IMR-90 (cell line): ENCODE measurements at regions not wholly inside any gene's neighbourhood (a gene's known extent, or its start where the extent isn't known, plus 50 kb on each side); places are given as distances from the start of the nearest gene placed in this dataset.

Source experiments
- CTCF ChIP-seq: conservative IDR thresholded peaks from 2 replicates; pipeline ENCODE4 v1.5.1; 2012; ENCODE audit warnings: mild to moderate bottlenecking, low read depth, low read length, improper control_type of control experiment
- ELK1 ChIP-seq: fragments of 150-350 bp; IDR thresholded peaks from 2 replicates; pipeline ENCODE4 v1.6.1; 2016; ENCODE audit warnings: low read depth, mild to moderate bottlenecking, low read length, moderate library complexity, borderline replicate concordance
- MXI1 ChIP-seq: IDR thresholded peaks from 2 replicates; pipeline ENCODE4 v1.6.1; 2012; ENCODE audit warnings: low read depth, mild to moderate bottlenecking, low read length, moderate library complexity, borderline replicate concordance
- RAD21 ChIP-seq: IDR thresholded peaks from 2 replicates; pipeline ENCODE4 v1.6.1; 2012; ENCODE audit warnings: low read length, improper control_type of control experiment

GRCh38 chr5:117207088-117207668, 632.6 kb upstream of the SEMA6A start:
- TF ChIP-seq MXI1, result no peak
- no peak for TF ChIP-seq CTCF
- no peak for TF ChIP-seq ELK1
- TF ChIP-seq RAD21, result no peak
